H1 (cell line): ENCODE measurements at regions not wholly inside any gene's neighbourhood (a gene's known extent, or its start where the extent isn't known, plus 50 kb on each side); places are given as distances from the start of the nearest gene placed in this dataset.

Experiments
- CTCF ChIA-PET: fragments of 300-600 bp; sonication (Branson Sonifier 250); formaldehyde crosslinking; loops from one replicate; lab custom pipeline; 2021; ENCODE audit not compliant: partially characterized antibody; lab: Charles Lee
- POLR2A ChIA-PET: fragments of 300-600 bp; sonication (Branson Sonifier 250); formaldehyde crosslinking; loops from one replicate; lab custom pipeline; 2021; ENCODE audit warnings: inconsistent platforms; ENCODE audit not compliant: partially characterized antibody; lab: Charles Lee
- DNase-seq, 2 experiments: peaks; one replicate each; pipeline versions ENCODE4 v3.0.0 to v3.0.0-alpha.2; 2010 to 2022; ENCODE audit warnings: low spot score in 2 of 2, low read depth in 1 of 2, mixed read lengths in 1 of 2
- FAIRE-seq: peaks from 2 replicates; lab custom pipeline; 2011; peaks lifted over from hg19 to GRCh38; lab: Jason Lieb, UNC
- H2AFZ ChIP-seq: 2 replicates; pipeline ENCODE4 v1.8.1; 2012; ENCODE audit warnings: low read length, inconsistent platforms
- H2AK5ac ChIP-seq: 2 replicates; pipeline ENCODE4 v1.6.1; 2013; ENCODE audit warnings: low read depth, low read length
- H2BK120ac ChIP-seq: replicated peaks from 2 replicates; pipeline ENCODE3; 2013; ENCODE audit warnings: low read depth, low read length, inconsistent platforms
- H2BK12ac ChIP-seq: 2 replicates; pipeline ENCODE4 v1.6.1; 2013; ENCODE audit warnings: low read depth, low read length
- H2BK15ac ChIP-seq: 2 replicates; pipeline ENCODE4 v1.6.1; 2013; ENCODE audit warnings: low read length
- H2BK20ac ChIP-seq: 2 replicates; pipeline ENCODE4 v1.6.1; 2013; ENCODE audit warnings: low read length
- H2BK5ac ChIP-seq: 2 replicates; pipeline ENCODE4 v1.6.1; 2013; ENCODE audit warnings: low read depth, low read length
- H3K14ac ChIP-seq: 2 replicates; pipeline ENCODE4 v1.6.1; 2013; ENCODE audit warnings: inconsistent platforms; ENCODE audit not compliant: insufficient read length
- H3K18ac ChIP-seq: 2 replicates; pipeline ENCODE4 v1.6.1; 2013; ENCODE audit warnings: low read length; ENCODE audit errors: extremely low read depth
- H3K23ac ChIP-seq: 2 replicates; pipeline ENCODE4 v1.6.1; 2013; ENCODE audit warnings: inconsistent platforms; ENCODE audit not compliant: insufficient read length
- H3K23me2 ChIP-seq: 2 replicates; pipeline ENCODE4 v1.6.1; 2013; ENCODE audit warnings: low read depth, low read length
- H3K27ac ChIP-seq: 2 replicates; pipeline ENCODE4 v1.6.1; 2011; ENCODE audit warnings: low read depth, low read length, inconsistent platforms
- H3K27me3 ChIP-seq, 4 experiments: replicated peaks in 1 of 4; 1 replicate in 1 of 4; 2 replicates in 3 of 4; pipeline versions ENCODE4 v1.6.1 to v1.8.1; 2011 to 2013; ENCODE audit warnings: low read length in 3 of 4, mild to moderate bottlenecking in 3 of 4, inconsistent platforms in 2 of 4, mixed read lengths in 2 of 4, moderate library complexity in 1 of 4; ENCODE audit not compliant: control insufficient read depth in 3 of 4, insufficient read depth in 3 of 4; ENCODE audit errors: extremely low read depth in 1 of 4
- H3K36me3 ChIP-seq, 4 experiments: 2 replicates each; pipeline versions ENCODE4 v1.6.1 to v1.8.1; 2011 to 2013; ENCODE audit warnings: mild to moderate bottlenecking in 4 of 4, low read length in 3 of 4, moderate library complexity in 2 of 4, control low read depth in 1 of 4, inconsistent platforms in 1 of 4; ENCODE audit not compliant: insufficient read depth in 4 of 4, control insufficient read depth in 2 of 4
- H3K4ac ChIP-seq: replicated peaks from 2 replicates; pipeline ENCODE3; 2013; ENCODE audit warnings: low read length, low read depth, mixed read lengths, inconsistent platforms; ENCODE audit not compliant: insufficient read length
- H3K4me1 ChIP-seq, 4 experiments: replicated peaks in 1 of 4; 1 replicate in 1 of 4; 2 replicates in 3 of 4; pipeline versions ENCODE4 v1.6.1 to v1.8.1; 2011 to 2013; ENCODE audit warnings: low read length in 3 of 4, inconsistent platforms in 2 of 4, mixed read lengths in 1 of 4; ENCODE audit not compliant: insufficient read depth in 4 of 4, control insufficient read depth in 3 of 4
- H3K4me2 ChIP-seq, 2 experiments: 2 replicates each; pipeline versions ENCODE4 v1.6.1 to v1.8.1; 2011 to 2013; ENCODE audit warnings: low read depth in 2 of 2, low read length in 2 of 2, control low read depth in 1 of 2, inconsistent platforms in 1 of 2, mild to moderate bottlenecking in 1 of 2; ENCODE audit not compliant: insufficient read depth in 1 of 2
- H3K4me3 ChIP-seq, 4 experiments: fragments of 200-600, 300-600 bp in 1 of 4; sonication (generic), shearing (Covaris generic), sonication (Bioruptor Twin) in 1 of 4; 2 replicates each; pipeline versions ENCODE4 v1.5.1 to v1.8.1; 2011 to 2016; ENCODE audit warnings: low read length in 4 of 4, low read depth in 3 of 4, control low read depth in 2 of 4, inconsistent platforms in 2 of 4, mild to moderate bottlenecking in 2 of 4, mixed read lengths in 1 of 4, moderate library complexity in 1 of 4; ENCODE audit not compliant: insufficient read depth in 2 of 4; ENCODE audit errors: extremely low read depth in 1 of 4
- H3K56ac ChIP-seq: replicated peaks from 2 replicates; pipeline ENCODE3; 2013; ENCODE audit warnings: low read depth, mild to moderate bottlenecking, mixed read lengths, low read length, inconsistent platforms; ENCODE audit not compliant: insufficient read length
- H3K79me1 ChIP-seq: 2 replicates; pipeline ENCODE4 v1.6.1; 2013; ENCODE audit warnings: low read depth, low read length, control low read depth
- H3K79me2 ChIP-seq, 2 experiments: 2 replicates each; pipeline versions ENCODE4 v1.6.1 to v1.8.1; 2012 to 2013; ENCODE audit warnings: low read length in 2 of 2, mild to moderate bottlenecking in 2 of 2, inconsistent platforms in 1 of 2; ENCODE audit not compliant: insufficient read depth in 2 of 2, control insufficient read depth in 1 of 2
- H3K9ac ChIP-seq, 4 experiments: replicated peaks in 1 of 4; 1 replicate in 1 of 4; 2 replicates in 3 of 4; pipeline versions ENCODE4 v1.6.1 to v1.8.1; 2011 to 2013; ENCODE audit warnings: low read depth in 3 of 4, low read length in 3 of 4, control low read depth in 2 of 4, mild to moderate bottlenecking in 2 of 4, moderate library complexity in 2 of 4, inconsistent platforms in 1 of 4; ENCODE audit errors: extremely low read depth in 1 of 4
- H3K9me3 ChIP-seq, 2 experiments: 2 replicates each; pipeline versions ENCODE4 v1.6.1 to v1.8.1; 2012 to 2013; ENCODE audit warnings: mild to moderate bottlenecking in 2 of 2, moderate library complexity in 2 of 2, control low read depth in 1 of 2, inconsistent platforms in 1 of 2, low read depth in 1 of 2, low read length in 1 of 2, mixed read lengths in 1 of 2; ENCODE audit not compliant: insufficient read depth in 2 of 2
- H4K20me1 ChIP-seq, 2 experiments: replicated peaks in 1 of 2; 2 replicates each; pipeline versions ENCODE3 to v1.8.1; 2011 to 2013; ENCODE audit warnings: inconsistent platforms in 2 of 2, low read length in 2 of 2, mild to moderate bottlenecking in 1 of 2; ENCODE audit not compliant: insufficient read depth in 2 of 2, control insufficient read depth in 1 of 2
- H4K5ac ChIP-seq: 2 replicates; pipeline ENCODE4 v1.6.1; 2013; ENCODE audit warnings: low read length, low read depth, mixed read lengths, inconsistent platforms; ENCODE audit not compliant: insufficient read length
- H4K8ac ChIP-seq: 2 replicates; pipeline ENCODE4 v1.8.0; 2013; ENCODE audit warnings: mild to moderate bottlenecking, moderate library complexity, low read length, inconsistent platforms; ENCODE audit not compliant: insufficient read depth; ENCODE audit errors: extremely low read depth
- H4K91ac ChIP-seq: replicated peaks from 2 replicates; pipeline ENCODE3; 2013; ENCODE audit warnings: low read length, mixed read lengths, inconsistent platforms; ENCODE audit not compliant: insufficient read length
- CBX8 ChIP-seq: fragments of 300-800, 300-1000 bp; sonication (generic); IDR thresholded peaks from 2 replicates; pipeline ENCODE4 v1.7.1; 2016; ENCODE audit warnings: low read depth, low read length, borderline replicate concordance
- PHF8 ChIP-seq: fragments of 200-600 bp; sonication (generic); conservative IDR thresholded peaks from 2 replicates; pipeline ENCODE4 v1.7.1; 2012; ENCODE audit warnings: low read depth, mild to moderate bottlenecking, inconsistent platforms, low read length, moderate library complexity
- RXRA ChIP-seq: IDR thresholded peaks from 2 replicates; pipeline ENCODE4 v1.6.1; 2011; ENCODE audit warnings: low read depth, mild to moderate bottlenecking, low read length, moderate library complexity; ENCODE audit not compliant: insufficient read depth
- TEAD4 ChIP-seq: IDR thresholded peaks from 2 replicates; pipeline ENCODE4 v1.6.1; 2012; ENCODE audit warnings: low read depth, low read length, inconsistent platforms, mixed read lengths
- YY1 ChIP-seq: IDR thresholded peaks from 2 replicates; pipeline ENCODE4 v1.6.1; 2011; ENCODE audit warnings: low read depth, mild to moderate bottlenecking, low read length
- WGBS, 2 experiments: shearing (Covaris generic) in 1 of 2; methylation state at CpG; one replicate each; pipeline versions ENCODE4 v1.1.6 to v1.1.7; 2013 to 2015; ENCODE audit warnings: low lambda C conversion rate in 2 of 2, mixed read lengths in 2 of 2, inconsistent platforms in 1 of 2, low coverage in 1 of 2, missing lambda C conversion rate in 1 of 2; ENCODE audit not compliant: insufficient replicate concordance in 2 of 2, insufficient coverage in 1 of 2, insufficient read length in 1 of 2; ENCODE audit errors: extremely low coverage in 1 of 2, missing lambda C conversion rate in 1 of 2; 5-methylcytosine and 5-hydroxymethylcytosine counted together
- TF ChIP-seq, protein P1 (sequence below): IDR thresholded peaks from 2 replicates; pipeline ENCODE4 v1.6.1; 2012; ENCODE audit warnings: low read length, inconsistent platforms

DNA sequence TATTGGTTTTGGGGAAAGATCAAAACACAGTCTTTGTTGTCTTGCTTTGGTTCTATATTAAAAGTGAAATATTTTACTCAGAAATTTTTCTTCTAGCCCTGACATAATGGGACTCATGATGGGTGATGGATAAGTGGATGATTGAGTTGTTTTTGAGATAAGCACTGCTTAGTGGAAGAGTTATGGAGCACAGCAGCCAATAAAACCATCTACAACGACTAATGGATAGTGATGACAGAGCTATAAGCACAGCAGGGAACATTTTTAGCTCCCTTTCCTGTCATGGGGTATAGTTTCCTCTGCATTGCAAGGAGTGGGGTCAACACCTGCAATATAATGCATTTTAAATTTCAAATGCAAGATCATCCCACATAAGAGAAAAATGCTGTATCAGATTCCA lies 812.4 kb downstream of the STPG2 start:
- H2BK20ac ChIP-seq = no peak overlapping the region
- no peak overlapping the region for H2AK5ac ChIP-seq
- H2BK15ac ChIP-seq = no peak overlapping the region
- H2BK5ac ChIP-seq = no peak overlapping the region
- no peak overlapping the region for H3K23ac ChIP-seq
- no peak overlapping the region for H3K27ac ChIP-seq
- no peaks in the 10 kb centered on the region for H3K27me3 ChIP-seq
- no peak overlapping the region for H3K9ac ChIP-seq
- H3K56ac ChIP-seq = no peak overlapping the region
- no peak overlapping the region for H3K4me2 ChIP-seq
- CTCF ChIA-PET = no interaction called here
- H3K9me3 ChIP-seq = no peaks in the 10 kb centered on the region
- H3K79me2 ChIP-seq = no peaks in the 10 kb centered on the region
- no peak overlapping the region for H4K8ac ChIP-seq
- H3K14ac ChIP-seq = no peak overlapping the region
- no peak overlapping the region for H2BK12ac ChIP-seq
- H3K4me3 ChIP-seq = no peak overlapping the region
- DNase-seq = no peak
- POLR2A ChIA-PET = no interaction called here
- FAIRE-seq = no peak
- H3K23me2 ChIP-seq = no peaks in the 10 kb centered on the region
- 88% methylated on average over 1 of the region's 1 CpG; no CpG with 5 or more reads in 1 of the 2 experiments for WGBS, 2 experiments
- no peak overlapping the region for H3K4ac ChIP-seq
- no peak overlapping the region for H2BK120ac ChIP-seq
- H3K36me3 ChIP-seq = no peaks in the 10 kb centered on the region; a peak in 1 of 8 replicates
- H3K4me1 ChIP-seq = no peaks in the 10 kb centered on the region
- H3K79me1 ChIP-seq = no peaks in the 10 kb centered on the region
- H4K5ac ChIP-seq = no peak overlapping the region
- H3K18ac ChIP-seq = no peak overlapping the region
- H2AFZ ChIP-seq = no peak overlapping the region
- no peak overlapping the region for H4K91ac ChIP-seq
- no peaks in the 10 kb centered on the region for H4K20me1 ChIP-seq
- TF ChIP-seq, protein P1, sequence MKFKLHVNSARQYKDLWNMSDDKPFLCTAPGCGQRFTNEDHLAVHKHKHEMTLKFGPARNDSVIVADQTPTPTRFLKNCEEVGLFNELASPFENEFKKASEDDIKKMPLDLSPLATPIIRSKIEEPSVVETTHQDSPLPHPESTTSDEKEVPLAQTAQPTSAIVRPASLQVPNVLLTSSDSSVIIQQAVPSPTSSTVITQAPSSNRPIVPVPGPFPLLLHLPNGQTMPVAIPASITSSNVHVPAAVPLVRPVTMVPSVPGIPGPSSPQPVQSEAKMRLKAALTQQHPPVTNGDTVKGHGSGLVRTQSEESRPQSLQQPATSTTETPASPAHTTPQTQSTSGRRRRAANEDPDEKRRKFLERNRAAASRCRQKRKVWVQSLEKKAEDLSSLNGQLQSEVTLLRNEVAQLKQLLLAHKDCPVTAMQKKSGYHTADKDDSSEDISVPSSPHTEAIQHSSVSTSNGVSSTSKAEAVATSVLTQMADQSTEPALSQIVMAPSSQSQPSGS = no peak
- TF ChIP-seq CBX8 = no peak
- TF ChIP-seq YY1 = no peak
- no peak for TF ChIP-seq TEAD4
- TF ChIP-seq PHF8 = no peak
- no peak for TF ChIP-seq RXRA
